ENCODE measurements at regions not wholly inside any gene's neighbourhood (a gene's known extent, or its start where the extent isn't known, plus 50 kb on each side); places are given as distances from the start of the nearest gene placed in this dataset.

DNA sequence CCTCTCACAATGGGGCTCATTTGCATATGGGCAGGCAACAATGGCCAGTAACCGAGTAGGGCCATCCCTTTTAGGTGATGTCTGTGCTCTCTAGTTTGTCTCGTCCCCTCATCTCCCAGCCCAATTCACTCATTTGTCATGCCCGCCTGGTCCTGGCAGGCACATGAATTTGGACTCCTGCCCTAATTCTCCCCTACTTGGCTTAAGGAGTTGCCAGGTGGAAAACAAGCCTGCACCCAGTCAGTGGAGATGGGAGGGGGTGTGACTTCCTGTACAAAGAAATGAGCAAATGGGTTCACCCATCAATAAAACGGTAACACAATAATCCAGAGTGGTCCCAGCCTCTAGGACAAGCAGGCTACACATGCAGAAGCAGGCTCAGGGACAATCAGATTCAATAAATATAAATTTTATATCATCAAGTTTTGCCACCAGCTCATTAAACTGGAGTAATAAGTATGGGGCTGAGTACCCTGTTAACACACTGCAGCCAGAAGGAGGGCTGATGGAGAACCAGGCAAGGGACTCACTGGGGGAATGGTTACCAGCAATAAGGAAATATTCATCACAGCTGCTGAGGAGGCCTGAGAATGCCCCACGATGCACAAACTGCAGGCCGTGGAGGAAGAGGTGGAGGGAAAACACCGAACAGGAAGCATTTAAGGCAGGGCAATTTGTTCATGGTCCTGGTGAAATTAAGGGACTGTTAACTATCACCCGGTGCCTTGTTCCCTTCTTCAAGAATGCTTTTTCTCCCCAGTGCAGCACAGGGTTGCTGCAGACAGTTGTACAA, 84.4 kb upstream of the GPRC5B start:
- no peak for TF ChIP-seq EZH2 (IDR thresholded peaks at IDR 0.05; ENCODE audit: insufficient read depth, poor library complexity, severe bottlenecking)
- TF ChIP-seq EZH2phosphoT487 (IDR thresholded peaks at IDR 0.05; ENCODE audit: insufficient read depth, low read depth), result no peak
